ENCODE measurements at regions not wholly inside any gene's neighbourhood (a gene's known extent, or its start where the extent isn't known, plus 50 kb on each side); places are given as distances from the start of the nearest gene placed in this dataset.

- Histone ChIP-seq H3K27ac (no peak overlapping the region), H3K4me3 (ENCODE audit: low read depth, low read length) (no peak overlapping the region), H3K27me3 (replicated peaks) (no peaks in the 10 kb centered on the region), H3K36me3 (replicated peaks) (no peaks in the 10 kb centered on the region)
- TF ChIP-seq CTCF (IDR thresholded peaks at IDR 0.05; ENCODE audit: low read depth, low read length, missing control alignments), result no peak
- in situ Hi-C loops (cut with HindIII; ENCODE audit: low pct_ligation_motif_present, low sequenced_read_pairs), result no loop called here
- DNase-seq, result no peak
Measured at GRCh38 chr12:131491155-131491554, 219.7 kb upstream of the SFSWAP start.

- no peak for DNase-seq
- in situ Hi-C loops (cut with HindIII; ENCODE audit: low pct_ligation_motif_present, low sequenced_read_pairs), result no loop called here
- Histone ChIP-seq H3K4me3 (ENCODE audit: low read depth, low read length) (no peak overlapping the region), H3K27me3 (replicated peaks) (no peaks in the 10 kb centered on the region), H3K36me3 (replicated peaks) (no peaks in the 10 kb centered on the region), H3K27ac (no peak overlapping the region)
- no peak for TF ChIP-seq CTCF (IDR thresholded peaks at IDR 0.05; ENCODE audit: low read depth, low read length, missing control alignments)
Measured at GRCh38 chr12:131491916-131492490, 218.9 kb upstream of the SFSWAP start.

GRCh38 chr12:131493068-131493826 lies 217.6 kb upstream of the SFSWAP start:
- Histone ChIP-seq H3K27ac (no peak overlapping the region), H3K4me3 (ENCODE audit: low read depth, low read length) (no peak overlapping the region), H3K36me3 (replicated peaks) (no peaks in the 10 kb centered on the region), H3K27me3 (replicated peaks) (no peaks in the 10 kb centered on the region)
- in situ Hi-C loops (cut with HindIII; ENCODE audit: low pct_ligation_motif_present, low sequenced_read_pairs), result no loop called here
- no peak for TF ChIP-seq CTCF (IDR thresholded peaks at IDR 0.05; ENCODE audit: low read depth, low read length, missing control alignments)
- no peak for DNase-seq

GRCh38 chr12:131494216-131494615 lies 216.7 kb upstream of the SFSWAP start:
- no peak for DNase-seq
- no peaks in the 10 kb centered on the region for H3K27me3 ChIP-seq (replicated peaks)
- H3K27ac ChIP-seq, result no peak overlapping the region
- no peak overlapping the region for H3K4me3 ChIP-seq (ENCODE audit: low read depth, low read length)
- in situ Hi-C loops (cut with HindIII; ENCODE audit: low pct_ligation_motif_present, low sequenced_read_pairs), result no loop called here
- no peak for TF ChIP-seq CTCF (IDR thresholded peaks at IDR 0.05; ENCODE audit: low read depth, low read length, missing control alignments)
- H3K36me3 ChIP-seq (replicated peaks), result no peaks in the 10 kb centered on the region

GRCh38 chr12:131494741-131495524 lies 216.0 kb upstream of the SFSWAP start:
- no peaks in the 10 kb centered on the region for H3K27me3 ChIP-seq (replicated peaks)
- H3K27ac ChIP-seq, result no peak overlapping the region
- H3K36me3 ChIP-seq (replicated peaks), result no peaks in the 10 kb centered on the region
- in situ Hi-C loops (cut with HindIII; ENCODE audit: low pct_ligation_motif_present, low sequenced_read_pairs), result no loop called here
- DNase-seq, result no peak
- no peak overlapping the region for H3K4me3 ChIP-seq (ENCODE audit: low read depth, low read length)
- no peak for TF ChIP-seq CTCF (IDR thresholded peaks at IDR 0.05; ENCODE audit: low read depth, low read length, missing control alignments)

Data from brain microvascular endothelial cell (primary cell).